ENCODE measurements at regions not wholly inside any gene's neighbourhood (a gene's known extent, or its start where the extent isn't known, plus 50 kb on each side); places are given as distances from the start of the nearest gene placed in this dataset.

DNA sequence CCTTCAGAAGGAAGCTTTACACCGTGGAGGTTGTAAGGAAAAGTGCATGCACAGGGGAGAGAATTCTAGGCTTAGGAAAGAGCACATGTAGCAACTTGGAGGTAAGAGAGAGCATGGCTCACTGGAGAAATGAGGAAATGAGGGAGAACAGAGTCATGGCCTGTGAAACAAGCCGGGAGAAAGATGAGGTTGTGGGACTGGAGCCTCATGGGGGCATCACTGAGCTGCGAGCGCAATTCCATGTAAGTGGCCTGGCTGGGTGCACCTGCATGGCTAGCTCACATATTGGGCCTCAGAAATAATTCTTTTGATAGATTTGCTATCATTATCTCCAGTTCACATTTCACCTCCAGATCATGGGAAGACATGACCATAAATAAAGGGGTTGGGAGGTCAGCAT, 785.5 kb upstream of the RAB6C start:
- no peak for TF ChIP-seq POLR2AphosphoS5 (IDR thresholded peaks at IDR 0.05; ENCODE audit: low read depth)
- TF ChIP-seq, protein P1, sequence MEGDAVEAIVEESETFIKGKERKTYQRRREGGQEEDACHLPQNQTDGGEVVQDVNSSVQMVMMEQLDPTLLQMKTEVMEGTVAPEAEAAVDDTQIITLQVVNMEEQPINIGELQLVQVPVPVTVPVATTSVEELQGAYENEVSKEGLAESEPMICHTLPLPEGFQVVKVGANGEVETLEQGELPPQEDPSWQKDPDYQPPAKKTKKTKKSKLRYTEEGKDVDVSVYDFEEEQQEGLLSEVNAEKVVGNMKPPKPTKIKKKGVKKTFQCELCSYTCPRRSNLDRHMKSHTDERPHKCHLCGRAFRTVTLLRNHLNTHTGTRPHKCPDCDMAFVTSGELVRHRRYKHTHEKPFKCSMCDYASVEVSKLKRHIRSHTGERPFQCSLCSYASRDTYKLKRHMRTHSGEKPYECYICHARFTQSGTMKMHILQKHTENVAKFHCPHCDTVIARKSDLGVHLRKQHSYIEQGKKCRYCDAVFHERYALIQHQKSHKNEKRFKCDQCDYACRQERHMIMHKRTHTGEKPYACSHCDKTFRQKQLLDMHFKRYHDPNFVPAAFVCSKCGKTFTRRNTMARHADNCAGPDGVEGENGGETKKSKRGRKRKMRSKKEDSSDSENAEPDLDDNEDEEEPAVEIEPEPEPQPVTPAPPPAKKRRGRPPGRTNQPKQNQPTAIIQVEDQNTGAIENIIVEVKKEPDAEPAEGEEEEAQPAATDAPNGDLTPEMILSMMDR (IDR thresholded peaks at IDR 0.05; ENCODE audit: insufficient read depth, low read length) = no peak
- TF ChIP-seq GABPA (IDR thresholded peaks at IDR 0.05; ENCODE audit: low read depth) = no peak
- TF ChIP-seq, protein P2, sequence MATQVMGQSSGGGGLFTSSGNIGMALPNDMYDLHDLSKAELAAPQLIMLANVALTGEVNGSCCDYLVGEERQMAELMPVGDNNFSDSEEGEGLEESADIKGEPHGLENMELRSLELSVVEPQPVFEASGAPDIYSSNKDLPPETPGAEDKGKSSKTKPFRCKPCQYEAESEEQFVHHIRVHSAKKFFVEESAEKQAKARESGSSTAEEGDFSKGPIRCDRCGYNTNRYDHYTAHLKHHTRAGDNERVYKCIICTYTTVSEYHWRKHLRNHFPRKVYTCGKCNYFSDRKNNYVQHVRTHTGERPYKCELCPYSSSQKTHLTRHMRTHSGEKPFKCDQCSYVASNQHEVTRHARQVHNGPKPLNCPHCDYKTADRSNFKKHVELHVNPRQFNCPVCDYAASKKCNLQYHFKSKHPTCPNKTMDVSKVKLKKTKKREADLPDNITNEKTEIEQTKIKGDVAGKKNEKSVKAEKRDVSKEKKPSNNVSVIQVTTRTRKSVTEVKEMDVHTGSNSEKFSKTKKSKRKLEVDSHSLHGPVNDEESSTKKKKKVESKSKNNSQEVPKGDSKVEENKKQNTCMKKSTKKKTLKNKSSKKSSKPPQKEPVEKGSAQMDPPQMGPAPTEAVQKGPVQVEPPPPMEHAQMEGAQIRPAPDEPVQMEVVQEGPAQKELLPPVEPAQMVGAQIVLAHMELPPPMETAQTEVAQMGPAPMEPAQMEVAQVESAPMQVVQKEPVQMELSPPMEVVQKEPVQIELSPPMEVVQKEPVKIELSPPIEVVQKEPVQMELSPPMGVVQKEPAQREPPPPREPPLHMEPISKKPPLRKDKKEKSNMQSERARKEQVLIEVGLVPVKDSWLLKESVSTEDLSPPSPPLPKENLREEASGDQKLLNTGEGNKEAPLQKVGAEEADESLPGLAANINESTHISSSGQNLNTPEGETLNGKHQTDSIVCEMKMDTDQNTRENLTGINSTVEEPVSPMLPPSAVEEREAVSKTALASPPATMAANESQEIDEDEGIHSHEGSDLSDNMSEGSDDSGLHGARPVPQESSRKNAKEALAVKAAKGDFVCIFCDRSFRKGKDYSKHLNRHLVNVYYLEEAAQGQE (IDR thresholded peaks at IDR 0.05; ENCODE audit: insufficient replicate concordance, low read depth) = no peak
- TF ChIP-seq SPI1 (IDR thresholded peaks at IDR 0.05; ENCODE audit: borderline replicate concordance, low read depth) = no peak; the same call in 1 of the 2 replicates

Measured in HL-60 (cell line).